Body of pancreas (tissue), 4 donors: ENCODE measurements at regions not wholly inside any gene's neighbourhood (a gene's known extent, or its start where the extent isn't known, plus 50 kb on each side); places are given as distances from the start of the nearest gene placed in this dataset.

Source experiments
- ATAC-seq: fragments of 150-250 bp; one replicate; pipeline ENCODE4 v1.9.1; 2016
- DNase-seq, 4 donors: peaks; one replicate each; pipeline ENCODE4 v3.0.0-alpha.2; 2019
- H3K27ac ChIP-seq, 4 donors: fragments of 200-600 bp; sonication (generic); 1 replicate in 3 of 4; 2 replicates in 1 of 4; pipeline versions ENCODE4 v1.5.1 to v1.6.1; 2016 to 2019; ENCODE audit warnings: mild to moderate bottlenecking in 1 of 4, mixed read lengths in 1 of 4, moderate library complexity in 1 of 4
- H3K27me3 ChIP-seq, 2 donors: fragments of 200-600 bp; sonication (generic); one replicate each; pipeline ENCODE4 v1.6.0; 2016; ENCODE audit warnings: mild to moderate bottlenecking in 1 of 2
- H3K36me3 ChIP-seq, 2 donors: fragments of 200-600 bp; sonication (generic); replicated peaks in 1 of 2; 2 replicates each; pipeline ENCODE4 v1.5.1; 2016; ENCODE audit warnings: low read depth in 2 of 2; ENCODE audit not compliant: insufficient read depth in 1 of 2
- H3K4me1 ChIP-seq: fragments of 200-600 bp; sonication (generic); one replicate; pipeline ENCODE4 v1.6.0; 2016
- H3K4me3 ChIP-seq, 2 donors: fragments of 200-600 bp; sonication (generic); 1 replicate in 1 of 2; 2 replicates in 1 of 2; pipeline ENCODE4 v1.5.1; 2016 to 2019
- H3K9me3 ChIP-seq, 3 donors: fragments of 200-600 bp; sonication (generic); 1 replicate in 2 of 3; 2 replicates in 1 of 3; pipeline ENCODE4 v1.5.1; 2016
- POLR2A ChIP-seq, 3 donors: fragments of 450-650 bp; IDR thresholded peaks; one replicate each; pipeline ENCODE4 v1.6.1; 2016; ENCODE audit warnings: antibody characterized with exemption in 3 of 3, mild to moderate bottlenecking in 2 of 3
- WGBS, 2 donors: methylation state at CpG; one replicate each; pipeline ENCODE4 v1.1.5; 2017; 5-methylcytosine and 5-hydroxymethylcytosine counted together
- intact Hi-C: fragments of 100-400 bp; cut with DNase I; formaldehyde crosslinking; loops from one replicate; pipeline ENCODE4 v1.15.1; 2023
- TF ChIP-seq, protein P1 (sequence below), 7 experiments: fragments of 450-650 bp in 4 of 7; fragments of 200-600 bp in 3 of 7; sonication (generic) in 3 of 7; IDR thresholded peaks; one replicate each; pipeline ENCODE4 v1.5.1; 2016 to 2019; ENCODE audit warnings: antibody characterized with exemption in 7 of 7

DNA sequence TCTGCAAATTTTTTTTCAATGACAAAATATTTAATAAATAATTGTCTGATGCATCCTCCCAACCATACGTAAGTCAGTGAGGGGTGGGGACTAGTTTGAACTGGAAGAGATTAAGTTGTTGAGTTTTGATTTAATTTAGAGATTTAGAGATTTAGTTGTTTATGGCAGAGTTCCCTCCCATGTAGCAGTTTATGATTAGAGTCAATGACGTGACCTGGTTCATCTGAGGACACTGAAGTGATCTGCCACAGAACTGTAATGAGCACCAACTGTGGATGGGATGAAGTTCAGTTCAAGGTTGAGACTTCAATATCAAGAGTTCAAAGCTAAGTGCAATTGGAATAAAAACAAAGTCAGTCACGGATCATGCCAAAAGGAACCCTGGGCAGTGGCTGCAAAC lies 609.3 kb downstream of the NOVA1 start:
- intact Hi-C loops: no loop called here
- Histone ChIP-seq H3K36me3 (no peaks in the 10 kb centered on the region), H3K27me3 (no peaks in the 10 kb centered on the region), H3K27ac (no peak overlapping the region), H3K9me3 (no peaks in the 10 kb centered on the region), H3K4me3 (no peak overlapping the region), H3K4me1 (no peaks in the 10 kb centered on the region)
- TF ChIP-seq, protein P1, sequence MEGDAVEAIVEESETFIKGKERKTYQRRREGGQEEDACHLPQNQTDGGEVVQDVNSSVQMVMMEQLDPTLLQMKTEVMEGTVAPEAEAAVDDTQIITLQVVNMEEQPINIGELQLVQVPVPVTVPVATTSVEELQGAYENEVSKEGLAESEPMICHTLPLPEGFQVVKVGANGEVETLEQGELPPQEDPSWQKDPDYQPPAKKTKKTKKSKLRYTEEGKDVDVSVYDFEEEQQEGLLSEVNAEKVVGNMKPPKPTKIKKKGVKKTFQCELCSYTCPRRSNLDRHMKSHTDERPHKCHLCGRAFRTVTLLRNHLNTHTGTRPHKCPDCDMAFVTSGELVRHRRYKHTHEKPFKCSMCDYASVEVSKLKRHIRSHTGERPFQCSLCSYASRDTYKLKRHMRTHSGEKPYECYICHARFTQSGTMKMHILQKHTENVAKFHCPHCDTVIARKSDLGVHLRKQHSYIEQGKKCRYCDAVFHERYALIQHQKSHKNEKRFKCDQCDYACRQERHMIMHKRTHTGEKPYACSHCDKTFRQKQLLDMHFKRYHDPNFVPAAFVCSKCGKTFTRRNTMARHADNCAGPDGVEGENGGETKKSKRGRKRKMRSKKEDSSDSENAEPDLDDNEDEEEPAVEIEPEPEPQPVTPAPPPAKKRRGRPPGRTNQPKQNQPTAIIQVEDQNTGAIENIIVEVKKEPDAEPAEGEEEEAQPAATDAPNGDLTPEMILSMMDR (IDR thresholded peaks at IDR 0.05): no peak
- TF ChIP-seq POLR2A (IDR thresholded peaks at IDR 0.05): no peak
- DNase-seq (no peak), ATAC-seq (no peak)
- 43 to 66% methylated on average over 3 of the region's 3 CpGs for WGBS, 2 donors

DNA sequence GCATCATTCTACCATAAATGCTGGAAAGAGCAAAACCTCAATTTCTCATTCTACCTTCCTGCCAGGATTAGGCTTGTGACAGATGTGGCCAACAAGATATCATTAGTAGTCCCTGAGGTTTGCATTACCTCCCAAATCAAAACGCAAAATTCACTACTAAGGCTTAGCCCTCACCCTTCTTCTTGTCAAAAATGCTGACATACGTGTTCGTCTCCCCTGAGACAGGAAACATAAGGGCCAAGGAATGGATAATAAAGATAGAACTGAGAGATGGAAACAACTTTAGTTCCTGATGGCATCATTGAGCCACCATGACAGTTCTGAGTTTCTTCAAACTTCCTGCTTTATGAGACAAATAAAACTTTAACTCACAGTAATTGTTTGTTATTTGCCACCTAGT lies 642.1 kb downstream of the NOVA1 start:
- Histone ChIP-seq H3K27me3 (no peaks in the 10 kb centered on the region), H3K4me1 (no peaks in the 10 kb centered on the region), H3K36me3 (no peaks in the 10 kb centered on the region), H3K9me3 (no peaks in the 10 kb centered on the region), H3K4me3 (no peak overlapping the region), H3K27ac (no peak overlapping the region)
- DNase-seq (no peak), ATAC-seq (no peak)
- intact Hi-C loops: no loop called here
- TF ChIP-seq, protein P1 (IDR thresholded peaks at IDR 0.05): no peak
- no peak for TF ChIP-seq POLR2A (IDR thresholded peaks at IDR 0.05)
- WGBS, 2 donors: 60 to 63% methylated on average over 3 of the region's 3 CpGs

DNA sequence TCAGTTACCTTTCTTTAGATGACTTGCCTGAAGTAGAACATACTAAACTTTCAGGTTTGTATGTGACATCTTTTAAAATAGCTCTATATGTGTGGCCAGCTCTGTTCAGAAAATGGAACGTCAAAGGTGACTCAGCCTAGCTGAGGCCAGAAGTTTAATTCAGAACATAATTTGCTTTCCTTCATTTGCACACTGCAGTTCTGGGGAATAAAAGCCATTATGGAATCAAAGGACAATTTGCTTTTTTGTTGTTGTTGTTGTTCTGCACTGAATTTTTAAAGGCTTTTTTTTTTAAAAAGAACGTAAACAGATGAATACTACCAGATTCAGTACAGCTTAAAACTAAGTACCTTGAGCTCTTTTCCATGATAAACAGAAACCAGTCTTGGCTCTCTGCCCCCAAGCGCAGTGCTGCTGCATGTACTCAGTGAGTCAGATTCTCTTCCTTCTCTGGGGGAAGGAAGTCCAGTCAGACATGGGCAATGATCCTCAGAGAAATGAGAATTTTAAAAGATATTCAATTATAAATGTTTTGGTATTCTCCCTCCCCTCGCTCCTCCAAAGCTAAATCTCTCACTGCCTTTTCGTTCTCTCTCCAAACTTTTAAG lies 644.2 kb downstream of the NOVA1 start:
- no peak overlapping the region for H3K27ac ChIP-seq
- WGBS, 2 donors: 62 to 64% methylated on average over 5 of the region's 5 CpGs
- no peaks in the 10 kb centered on the region for H3K9me3 ChIP-seq
- DNase-seq (peak in 3 of 4 donors; percentile 4 to 28 (median 13)), ATAC-seq (no peak)
- TF ChIP-seq POLR2A (IDR thresholded peaks at IDR 0.05): no peak
- TF ChIP-seq, protein P1 (IDR thresholded peaks at IDR 0.05): no peak
- intact Hi-C loops: no loop called here
- H3K4me1 ChIP-seq: no peaks in the 10 kb centered on the region
- no peaks in the 10 kb centered on the region for H3K36me3 ChIP-seq
- H3K4me3 ChIP-seq: no peak overlapping the region
- H3K27me3 ChIP-seq: no peaks in the 10 kb centered on the region

DNA sequence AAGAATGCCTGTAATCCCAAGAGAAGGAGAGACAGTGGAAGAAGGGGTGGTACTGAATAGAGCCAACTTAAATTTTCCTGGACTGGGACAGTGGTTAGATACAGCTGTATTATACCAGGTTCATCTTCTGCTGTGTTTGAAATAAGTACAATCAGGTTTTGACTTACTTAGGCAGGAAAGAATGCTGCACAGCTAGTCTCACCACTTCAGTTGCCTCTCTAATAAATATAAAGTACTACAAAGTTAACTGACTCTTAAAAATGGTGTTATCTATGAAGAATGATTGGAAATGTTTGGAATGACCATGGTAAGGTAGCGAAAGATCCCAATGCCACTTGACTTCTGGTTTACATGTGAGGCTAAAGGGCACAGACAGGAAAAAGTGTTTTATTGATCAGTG lies 652.1 kb downstream of the NOVA1 start:
- 41 to 55% methylated on average over 1 of the region's 1 CpG for WGBS, 2 donors
- Histone ChIP-seq H3K27me3 (no peaks in the 10 kb centered on the region), H3K9me3 (no peaks in the 10 kb centered on the region), H3K27ac (no peak overlapping the region), H3K36me3 (no peaks in the 10 kb centered on the region), H3K4me1 (no peaks in the 10 kb centered on the region), H3K4me3 (no peak overlapping the region)
- ATAC-seq (no peak), DNase-seq (no peak)
- intact Hi-C loops: no loop called here
- TF ChIP-seq, protein P1 (IDR thresholded peaks at IDR 0.05): no peak
- TF ChIP-seq POLR2A (IDR thresholded peaks at IDR 0.05): no peak

DNA sequence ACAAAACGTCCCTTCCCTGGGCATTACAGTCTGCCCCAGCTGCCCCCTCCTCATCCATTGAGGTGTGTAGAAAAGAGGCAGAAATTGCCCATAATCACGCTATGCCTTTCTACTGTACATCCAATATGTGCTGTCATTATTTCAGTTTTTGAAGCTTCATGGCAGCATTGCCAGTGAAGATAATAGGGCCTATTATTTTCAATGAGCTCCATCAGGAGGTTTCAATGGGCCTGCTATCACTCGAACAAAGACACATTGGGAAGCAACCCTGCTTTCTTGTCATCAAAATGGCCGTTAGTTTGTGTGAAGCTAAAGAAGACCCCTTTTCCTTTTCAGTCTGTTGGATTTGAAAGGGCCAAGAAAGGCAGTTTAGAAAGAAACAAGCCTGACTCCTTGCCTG lies 653.8 kb downstream of the NOVA1 start:
- no peaks in the 10 kb centered on the region for H3K9me3 ChIP-seq
- DNase-seq (no peak), ATAC-seq (no peak)
- no peak for TF ChIP-seq POLR2A (IDR thresholded peaks at IDR 0.05)
- TF ChIP-seq, protein P1 (IDR thresholded peaks at IDR 0.05): no peak
- H3K4me3 ChIP-seq: no peak overlapping the region
- 46 to 56% methylated on average over 4 of the region's 4 CpGs for WGBS, 2 donors
- no peak overlapping the region for H3K27ac ChIP-seq
- intact Hi-C loops: no loop called here
- no peaks in the 10 kb centered on the region for H3K4me1 ChIP-seq
- no peaks in the 10 kb centered on the region for H3K27me3 ChIP-seq
- no peaks in the 10 kb centered on the region for H3K36me3 ChIP-seq
